Naive B cell (primary cell): ENCODE measurements at regions not wholly inside any gene's neighbourhood (a gene's known extent, or its start where the extent isn't known, plus 50 kb on each side); places are given as distances from the start of the nearest gene placed in this dataset.

ENCODE experiments used
- ATAC-seq, 2 donors: fragments of 150-1000 bp; cut with Tn5 transposase; 2 replicates each; pipeline ENCODE4 v1.10.0; 2021; ENCODE audit warnings: low read depth in 2 of 2, mild to moderate bottlenecking in 2 of 2, moderate library complexity in 2 of 2
- DNase-seq: peaks from one replicate; pipeline ENCODE4 v3.0.0; 2022
- H3K27ac Mint-ChIP-seq, 6 donors: one replicate each; pipeline ENCODE4 v1.8.0; 2020 to 2022; ENCODE audit warnings: mild to moderate bottlenecking in 6 of 6, mixed read lengths in 6 of 6, moderate library complexity in 5 of 6, inconsistent platforms in 2 of 6
- H3K27me3 Mint-ChIP-seq, 3 donors: one replicate each; pipeline ENCODE4 v1.8.0; 2021 to 2022; ENCODE audit warnings: mixed read lengths in 3 of 3, mild to moderate bottlenecking in 1 of 3
- H3K36me3 Mint-ChIP-seq, 2 donors: one replicate each; pipeline ENCODE4 v1.8.0; 2020 to 2022; ENCODE audit warnings: mixed read lengths in 2 of 2, inconsistent platforms in 1 of 2, mild to moderate bottlenecking in 1 of 2
- H3K4me1 Mint-ChIP-seq, 3 donors: one replicate each; pipeline ENCODE4 v1.8.0; 2020 to 2022; ENCODE audit warnings: mixed read lengths in 3 of 3, inconsistent platforms in 1 of 3, mild to moderate bottlenecking in 1 of 3, moderate library complexity in 1 of 3
- H3K4me3 Mint-ChIP-seq, 8 donors: one replicate each; pipeline ENCODE4 v1.8.0; 2020 to 2022; ENCODE audit warnings: mild to moderate bottlenecking in 8 of 8, mixed read lengths in 8 of 8, moderate library complexity in 8 of 8, inconsistent platforms in 2 of 8
- H3K9me3 Mint-ChIP-seq, 7 donors: one replicate each; pipeline ENCODE4 v1.8.0; 2020 to 2022; ENCODE audit warnings: mixed read lengths in 7 of 7, mild to moderate bottlenecking in 5 of 7, inconsistent platforms in 2 of 7, moderate library complexity in 1 of 7

GRCh38 chr7:19834566-19834965, 61.1 kb upstream of the TMEM196 start:
- DNase-seq (no peak), ATAC-seq (no peak)
- H3K36me3 Mint-ChIP-seq = no peaks in the 10 kb centered on the region
- H3K27ac Mint-ChIP-seq = no peak overlapping the region
- H3K4me1 Mint-ChIP-seq = no peaks in the 10 kb centered on the region
- H3K4me3 Mint-ChIP-seq = no peak overlapping the region
- H3K9me3 Mint-ChIP-seq = peaks cover 0 to 7% (median 0%) of the 10 kb centered on the region in 7 donors
- H3K27me3 Mint-ChIP-seq = peaks cover 0 to 3% (median 0%) of the 10 kb centered on the region in 3 donors

GRCh38 chr7:19830604-19831003, 57.2 kb upstream of the TMEM196 start:
- no peaks in the 10 kb centered on the region for H3K27me3 Mint-ChIP-seq
- no peak overlapping the region for H3K4me3 Mint-ChIP-seq
- ATAC-seq = no peak
- H3K36me3 Mint-ChIP-seq = no peaks in the 10 kb centered on the region
- no peak for DNase-seq
- no peaks in the 10 kb centered on the region for H3K4me1 Mint-ChIP-seq
- H3K9me3 Mint-ChIP-seq = peaks cover 0 to 2% (median 0%) of the 10 kb centered on the region in 7 donors
- no peak overlapping the region for H3K27ac Mint-ChIP-seq
